ENCODE measurements at regions not wholly inside any gene's neighbourhood (a gene's known extent, or its start where the extent isn't known, plus 50 kb on each side); places are given as distances from the start of the nearest gene placed in this dataset.

DNA sequence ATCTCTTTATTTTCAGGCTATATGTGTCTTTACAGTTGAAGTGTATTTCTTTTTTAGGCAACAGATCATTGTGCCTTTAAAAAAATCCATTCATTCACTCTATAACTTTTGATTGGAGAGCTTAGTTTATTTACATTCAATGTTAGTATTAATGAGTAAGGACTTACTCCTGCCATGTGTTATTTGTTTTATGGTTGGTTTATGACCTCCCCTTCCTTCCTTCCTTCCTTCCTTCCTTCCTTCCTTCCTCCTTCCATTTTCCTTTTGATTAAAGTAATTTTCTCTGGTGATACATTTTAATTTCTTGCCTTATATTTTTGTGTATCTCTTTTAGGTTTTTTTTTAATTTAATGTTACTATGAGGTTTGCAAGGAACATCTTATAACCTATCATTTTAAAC lies 1005.3 kb upstream of the EPHA7 start:
- peaks cover 0 to 8% (median 0%) of the 10 kb centered on the region in 3 donors for H3K9me3 ChIP-seq
- H3K27ac ChIP-seq: no peak overlapping the region
- no peak overlapping the region for H3K4me3 ChIP-seq
- no peaks in the 10 kb centered on the region for H3K36me3 ChIP-seq
- no peaks in the 10 kb centered on the region for H3K27me3 ChIP-seq
- no peak for ATAC-seq
- TF ChIP-seq EP300 (IDR thresholded peaks at IDR 0.05) (no peak), POLR2A (IDR thresholded peaks at IDR 0.05) (no peak), POLR2AphosphoS5 (IDR thresholded peaks at IDR 0.05) (no peak)
- TF ChIP-seq, protein P1, sequence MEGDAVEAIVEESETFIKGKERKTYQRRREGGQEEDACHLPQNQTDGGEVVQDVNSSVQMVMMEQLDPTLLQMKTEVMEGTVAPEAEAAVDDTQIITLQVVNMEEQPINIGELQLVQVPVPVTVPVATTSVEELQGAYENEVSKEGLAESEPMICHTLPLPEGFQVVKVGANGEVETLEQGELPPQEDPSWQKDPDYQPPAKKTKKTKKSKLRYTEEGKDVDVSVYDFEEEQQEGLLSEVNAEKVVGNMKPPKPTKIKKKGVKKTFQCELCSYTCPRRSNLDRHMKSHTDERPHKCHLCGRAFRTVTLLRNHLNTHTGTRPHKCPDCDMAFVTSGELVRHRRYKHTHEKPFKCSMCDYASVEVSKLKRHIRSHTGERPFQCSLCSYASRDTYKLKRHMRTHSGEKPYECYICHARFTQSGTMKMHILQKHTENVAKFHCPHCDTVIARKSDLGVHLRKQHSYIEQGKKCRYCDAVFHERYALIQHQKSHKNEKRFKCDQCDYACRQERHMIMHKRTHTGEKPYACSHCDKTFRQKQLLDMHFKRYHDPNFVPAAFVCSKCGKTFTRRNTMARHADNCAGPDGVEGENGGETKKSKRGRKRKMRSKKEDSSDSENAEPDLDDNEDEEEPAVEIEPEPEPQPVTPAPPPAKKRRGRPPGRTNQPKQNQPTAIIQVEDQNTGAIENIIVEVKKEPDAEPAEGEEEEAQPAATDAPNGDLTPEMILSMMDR (IDR thresholded peaks at IDR 0.05): no peak
- no peaks in the 10 kb centered on the region for H3K4me1 ChIP-seq

DNA sequence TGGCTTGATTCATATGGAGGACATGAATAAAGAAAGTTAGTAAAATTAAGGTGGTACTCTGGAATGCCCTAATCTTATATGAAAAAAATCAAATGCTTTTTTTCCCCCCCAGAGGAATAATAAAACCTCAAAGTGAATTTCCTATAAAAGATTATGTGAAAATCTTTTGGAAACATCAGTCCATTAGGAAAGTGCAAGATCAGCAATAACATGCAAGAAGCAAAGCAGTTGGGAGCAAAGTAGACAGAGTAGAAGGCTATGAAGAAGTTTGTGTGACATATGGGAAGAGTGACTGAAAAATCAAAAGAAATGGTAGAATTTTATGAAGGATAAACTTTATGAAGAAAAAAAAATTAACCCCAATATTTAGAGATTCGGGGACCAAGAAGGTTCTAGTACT lies 998.0 kb upstream of the EPHA7 start:
- no peak for TF ChIP-seq POLR2A (IDR thresholded peaks at IDR 0.05)
- TF ChIP-seq EP300 (IDR thresholded peaks at IDR 0.05): no peak
- no peak for TF ChIP-seq POLR2AphosphoS5 (IDR thresholded peaks at IDR 0.05)
- TF ChIP-seq, protein P1 (IDR thresholded peaks at IDR 0.05): no peak
- Histone ChIP-seq H3K9me3 (no peaks in the 10 kb centered on the region), H3K4me3 (no peak overlapping the region), H3K36me3 (no peaks in the 10 kb centered on the region), H3K4me1 (no peaks in the 10 kb centered on the region), H3K27ac (no peak overlapping the region), H3K27me3 (no peaks in the 10 kb centered on the region)
- 64 to 70% methylated on average over 1 of the region's 1 CpG for WGBS, 2 donors (ENCODE audit: low coverage in 1 of 2)
- ATAC-seq: no peak

DNA sequence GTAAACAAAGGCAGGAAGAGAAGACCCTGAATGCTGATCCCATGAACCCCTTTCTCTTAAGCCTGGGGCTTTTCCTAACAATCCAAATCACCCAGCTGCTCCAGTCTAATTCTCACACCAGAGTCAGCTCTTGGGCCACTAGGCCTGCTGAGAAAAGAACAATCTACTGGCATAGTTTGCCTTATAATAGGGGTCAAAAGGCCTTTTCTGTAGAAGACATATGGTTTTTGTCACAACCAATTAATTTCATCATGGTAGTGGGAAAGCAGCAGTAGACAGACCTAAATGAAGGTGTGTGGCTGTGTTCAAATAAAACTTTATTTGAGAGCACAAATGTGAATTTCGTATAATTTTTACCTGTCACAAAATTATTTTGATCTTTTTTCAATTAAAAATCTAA lies 994.7 kb upstream of the EPHA7 start:
- ATAC-seq: no peak
- H3K4me1 ChIP-seq: no peaks in the 10 kb centered on the region
- no peaks in the 10 kb centered on the region for H3K36me3 ChIP-seq
- 85 to 100% methylated on average over 1 of the region's 1 CpG for WGBS, 2 donors (ENCODE audit: low coverage in 1 of 2)
- H3K9me3 ChIP-seq: no peaks in the 10 kb centered on the region
- H3K27ac ChIP-seq: no peak overlapping the region
- no peak overlapping the region for H3K4me3 ChIP-seq
- H3K27me3 ChIP-seq: no peaks in the 10 kb centered on the region
- TF ChIP-seq POLR2A (IDR thresholded peaks at IDR 0.05) (no peak), POLR2AphosphoS5 (IDR thresholded peaks at IDR 0.05) (no peak), EP300 (IDR thresholded peaks at IDR 0.05) (no peak)
- TF ChIP-seq, protein P1 (IDR thresholded peaks at IDR 0.05): no peak

DNA sequence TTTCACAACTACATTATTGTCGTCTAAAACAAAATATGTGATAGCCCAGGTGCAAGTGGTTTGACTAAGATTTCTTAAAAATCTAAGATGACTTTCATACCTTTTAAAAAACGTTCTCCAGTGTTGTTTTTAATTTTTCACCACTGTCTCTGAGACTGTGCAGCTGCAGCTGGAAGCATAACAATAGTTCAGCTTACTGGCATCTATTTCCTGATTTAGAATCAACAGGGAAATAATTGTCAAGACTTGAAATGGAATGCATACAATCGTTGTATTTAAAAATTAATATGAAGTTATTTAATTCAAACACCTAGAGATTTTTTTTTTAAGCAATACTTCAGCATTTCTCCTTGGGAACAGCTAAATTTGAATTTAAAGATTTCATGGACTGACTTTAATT lies 982.0 kb upstream of the EPHA7 start:
- no peaks in the 10 kb centered on the region for H3K27me3 ChIP-seq
- TF ChIP-seq POLR2A (IDR thresholded peaks at IDR 0.05): no peak
- no peaks in the 10 kb centered on the region for H3K9me3 ChIP-seq
- H3K36me3 ChIP-seq: no peaks in the 10 kb centered on the region
- no peak for ATAC-seq
- no peaks in the 10 kb centered on the region for H3K4me1 ChIP-seq
- no peak overlapping the region for H3K4me3 ChIP-seq
- H3K27ac ChIP-seq: no peak overlapping the region
- whole genome bisulfite sequencing, 2 donors (ENCODE audit: low coverage in 1 of 2): 23 to 24% methylated on average over 3 of the region's 3 CpGs

DNA sequence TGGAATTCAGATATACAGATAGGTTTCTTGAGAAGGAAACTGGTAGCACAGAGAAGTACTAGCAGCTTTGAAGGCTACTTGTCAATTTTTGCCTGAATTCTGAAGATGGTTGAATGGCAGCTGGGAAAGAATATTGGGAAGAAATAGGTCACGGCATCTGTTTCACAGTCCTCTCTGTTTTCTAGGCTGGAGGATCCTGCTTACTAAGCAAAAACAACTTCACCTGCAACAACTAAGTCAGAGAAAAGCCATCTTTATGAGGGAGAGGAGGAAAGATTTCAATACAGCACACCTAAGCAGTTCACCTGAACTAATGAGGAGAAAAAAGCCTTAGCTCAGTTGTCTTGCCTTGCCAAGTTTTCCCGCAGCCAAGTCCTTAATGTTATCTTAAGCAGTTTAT lies 975.5 kb upstream of the EPHA7 start:
- TF ChIP-seq EP300 (IDR thresholded peaks at IDR 0.05) (no peak), POLR2A (IDR thresholded peaks at IDR 0.05) (no peak), POLR2AphosphoS5 (IDR thresholded peaks at IDR 0.05) (no peak)
- TF ChIP-seq, protein P1 (IDR thresholded peaks at IDR 0.05): no peak
- Histone ChIP-seq H3K4me3 (no peak overlapping the region), H3K27ac (no peak overlapping the region), H3K4me1 (no peaks in the 10 kb centered on the region), H3K36me3 (no peaks in the 10 kb centered on the region), H3K9me3 (no peaks in the 10 kb centered on the region), H3K27me3 (no peaks in the 10 kb centered on the region)
- no peak for ATAC-seq
- WGBS, 2 donors (ENCODE audit: low coverage in 1 of 2): 72 to 93% methylated on average over 2 of the region's 2 CpGs

DNA sequence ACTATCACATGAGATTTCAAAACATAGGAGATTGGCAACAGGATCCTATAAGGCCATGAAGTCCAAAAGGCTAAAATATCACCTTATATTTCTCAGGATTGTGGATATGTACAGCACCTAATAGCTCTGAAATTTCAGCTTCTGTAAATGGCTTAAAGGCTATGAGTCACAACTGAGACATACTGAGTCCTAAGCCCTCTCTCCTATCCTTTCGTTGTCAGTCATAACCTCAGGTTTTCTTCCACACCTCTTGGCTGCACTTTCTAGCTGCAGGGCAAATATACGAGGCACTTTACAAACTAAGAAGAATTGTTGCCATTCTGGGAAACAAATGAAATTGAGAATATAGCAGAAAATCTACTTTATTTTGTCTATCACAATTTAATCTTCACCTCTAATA lies 969.9 kb upstream of the EPHA7 start:
- Histone ChIP-seq H3K36me3 (no peaks in the 10 kb centered on the region), H3K27ac (no peak overlapping the region)
- WGBS, 2 donors (ENCODE audit: low coverage in 1 of 2): 70 to 80% methylated on average over 2 of the region's 2 CpGs

More for the DNA sequence above, 969.9 kb upstream of the EPHA7 start:
- Histone ChIP-seq H3K4me3 (no peak overlapping the region), H3K4me1 (no peaks in the 10 kb centered on the region), H3K27me3 (no peaks in the 10 kb centered on the region), H3K9me3 (no peaks in the 10 kb centered on the region)
- TF ChIP-seq, protein P1 (IDR thresholded peaks at IDR 0.05): no peak
- ATAC-seq: no peak
